ENCODE measurements at regions not wholly inside any gene's neighbourhood (a gene's known extent, or its start where the extent isn't known, plus 50 kb on each side); places are given as distances from the start of the nearest gene placed in this dataset.

DNA sequence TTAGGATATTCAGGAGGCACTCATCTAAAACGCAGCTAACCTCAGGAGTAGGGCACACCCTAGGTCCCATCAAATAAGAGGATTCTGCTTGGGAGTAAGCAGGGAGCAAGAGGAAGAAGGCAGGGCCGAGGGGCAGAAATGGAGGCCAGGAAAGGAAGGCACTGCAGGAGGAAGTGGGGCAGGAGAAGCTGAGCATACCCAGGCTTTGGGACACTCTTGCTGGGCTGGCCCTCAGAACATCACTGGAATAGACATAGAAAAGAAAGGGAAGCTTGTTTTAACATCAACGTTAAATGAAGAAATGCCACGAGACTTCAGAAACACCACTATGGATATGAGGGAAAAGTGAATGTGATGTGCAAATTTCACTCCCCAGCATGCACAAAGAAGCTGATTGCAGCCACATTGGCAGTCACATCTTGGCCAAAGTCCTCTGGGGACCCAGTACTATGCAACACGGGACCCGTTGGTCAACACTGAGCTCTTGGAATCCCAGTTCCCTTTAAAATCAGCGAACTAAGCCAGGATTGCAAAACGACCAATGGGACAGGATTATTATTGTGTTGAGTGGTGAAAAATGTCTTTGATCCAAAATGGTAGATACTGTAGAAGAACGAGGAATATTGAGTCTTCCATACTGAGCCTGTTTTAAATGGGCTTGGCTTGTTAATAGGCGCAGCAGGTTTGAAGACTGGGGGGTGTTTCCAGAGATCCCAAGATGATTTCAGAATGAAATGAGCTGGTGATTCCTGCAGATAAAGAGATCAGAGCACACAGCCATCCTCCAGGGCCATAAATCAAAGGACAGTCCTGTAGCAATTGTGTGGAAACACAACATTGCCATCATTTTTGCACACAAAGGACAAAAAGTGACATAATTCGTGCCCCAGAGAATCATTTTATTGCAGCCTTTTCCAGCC, 152.4 kb downstream of the TOMM20 start:
- TF ChIP-seq, protein P1, sequence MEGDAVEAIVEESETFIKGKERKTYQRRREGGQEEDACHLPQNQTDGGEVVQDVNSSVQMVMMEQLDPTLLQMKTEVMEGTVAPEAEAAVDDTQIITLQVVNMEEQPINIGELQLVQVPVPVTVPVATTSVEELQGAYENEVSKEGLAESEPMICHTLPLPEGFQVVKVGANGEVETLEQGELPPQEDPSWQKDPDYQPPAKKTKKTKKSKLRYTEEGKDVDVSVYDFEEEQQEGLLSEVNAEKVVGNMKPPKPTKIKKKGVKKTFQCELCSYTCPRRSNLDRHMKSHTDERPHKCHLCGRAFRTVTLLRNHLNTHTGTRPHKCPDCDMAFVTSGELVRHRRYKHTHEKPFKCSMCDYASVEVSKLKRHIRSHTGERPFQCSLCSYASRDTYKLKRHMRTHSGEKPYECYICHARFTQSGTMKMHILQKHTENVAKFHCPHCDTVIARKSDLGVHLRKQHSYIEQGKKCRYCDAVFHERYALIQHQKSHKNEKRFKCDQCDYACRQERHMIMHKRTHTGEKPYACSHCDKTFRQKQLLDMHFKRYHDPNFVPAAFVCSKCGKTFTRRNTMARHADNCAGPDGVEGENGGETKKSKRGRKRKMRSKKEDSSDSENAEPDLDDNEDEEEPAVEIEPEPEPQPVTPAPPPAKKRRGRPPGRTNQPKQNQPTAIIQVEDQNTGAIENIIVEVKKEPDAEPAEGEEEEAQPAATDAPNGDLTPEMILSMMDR (IDR thresholded peaks at IDR 0.05; ENCODE audit: extremely low read depth, missing control alignments) = no peak

DNA sequence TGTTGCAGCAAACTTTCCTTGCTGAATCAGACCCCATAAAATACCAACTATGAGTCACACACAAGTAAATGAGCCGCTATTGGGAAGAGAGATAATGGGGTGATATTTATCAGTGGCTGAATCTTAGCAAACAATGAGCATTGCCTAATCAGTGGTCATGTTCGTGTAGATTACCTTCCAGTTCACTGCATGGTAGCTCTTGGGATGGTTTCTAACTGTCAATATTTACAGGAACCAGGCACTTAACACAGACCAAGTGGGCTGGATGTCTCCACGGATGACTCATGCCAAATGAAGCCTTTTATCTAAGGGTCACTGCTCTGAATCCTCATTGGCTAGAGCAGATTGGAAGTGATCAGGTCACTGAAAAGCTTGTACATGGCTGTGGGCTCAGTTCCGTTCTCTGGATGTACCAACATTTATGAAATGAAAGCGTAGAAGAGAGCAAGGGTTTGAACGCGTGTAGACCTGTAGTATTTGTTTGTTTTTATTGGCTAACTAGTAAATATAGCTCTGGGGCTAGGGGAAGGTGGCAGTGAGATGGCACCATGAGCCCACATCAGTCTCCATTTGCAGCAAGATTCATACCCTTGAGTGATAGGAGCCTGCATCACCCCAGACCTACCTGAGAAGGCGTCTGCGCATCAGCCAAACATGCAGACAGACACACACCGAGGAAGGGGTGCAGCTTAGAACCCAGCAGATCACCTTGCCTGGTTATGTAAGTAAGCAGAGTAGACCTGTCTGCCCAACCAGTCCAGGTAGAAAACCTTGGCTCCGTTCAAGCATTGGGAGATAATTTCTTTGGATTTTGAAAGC, 153.3 kb downstream of the TOMM20 start:
- DNase-seq (ENCODE audit: low spot score) = no peak
- TF ChIP-seq, protein P1 (IDR thresholded peaks at IDR 0.05; ENCODE audit: extremely low read depth, missing control alignments) = no peak

More for the DNA sequence above, 152.4 kb downstream of the TOMM20 start:
- no peak for DNase-seq (ENCODE audit: low spot score)

DNA sequence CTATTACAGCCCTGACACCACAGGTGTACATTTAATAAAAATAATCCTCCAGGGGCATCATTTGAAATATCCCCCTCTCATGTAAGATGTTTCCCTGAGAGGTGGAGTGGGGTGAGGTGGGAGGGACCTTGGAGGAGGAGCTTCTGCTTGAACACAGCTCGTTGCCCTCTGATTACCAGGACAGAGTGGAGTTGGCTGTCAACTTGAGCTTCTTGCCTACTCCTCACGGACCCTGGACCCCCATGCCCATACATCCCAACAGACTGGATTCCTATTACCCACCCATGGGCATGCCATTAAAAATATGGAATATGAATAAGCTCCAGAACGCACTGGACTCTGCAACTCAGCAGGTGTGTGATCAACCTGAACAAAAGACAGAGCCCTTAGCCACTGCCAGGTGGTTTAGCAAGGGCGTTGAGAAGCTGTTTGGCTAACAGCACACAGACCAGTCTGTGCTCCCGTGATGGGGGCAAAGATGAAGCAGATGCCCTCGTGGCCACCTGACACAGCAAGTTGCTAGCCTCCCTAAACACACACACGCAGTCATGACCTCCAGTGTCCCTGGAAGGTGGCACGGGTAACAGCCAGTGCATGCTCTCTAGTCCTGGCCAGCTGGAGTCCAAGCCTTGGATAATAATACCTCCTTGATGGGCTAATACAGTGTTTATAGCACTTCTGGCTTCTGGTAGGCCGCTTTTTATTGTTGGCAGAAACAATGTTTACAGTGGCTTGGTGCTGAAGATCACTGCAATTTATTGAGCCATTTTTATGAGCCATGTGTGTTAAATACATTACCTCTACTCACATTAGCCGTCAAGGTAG, 155.0 kb downstream of the TOMM20 start:
- TF ChIP-seq, protein P1 (IDR thresholded peaks at IDR 0.05; ENCODE audit: extremely low read depth, missing control alignments) = no peak
- no peak for DNase-seq (ENCODE audit: low spot score)

DNA sequence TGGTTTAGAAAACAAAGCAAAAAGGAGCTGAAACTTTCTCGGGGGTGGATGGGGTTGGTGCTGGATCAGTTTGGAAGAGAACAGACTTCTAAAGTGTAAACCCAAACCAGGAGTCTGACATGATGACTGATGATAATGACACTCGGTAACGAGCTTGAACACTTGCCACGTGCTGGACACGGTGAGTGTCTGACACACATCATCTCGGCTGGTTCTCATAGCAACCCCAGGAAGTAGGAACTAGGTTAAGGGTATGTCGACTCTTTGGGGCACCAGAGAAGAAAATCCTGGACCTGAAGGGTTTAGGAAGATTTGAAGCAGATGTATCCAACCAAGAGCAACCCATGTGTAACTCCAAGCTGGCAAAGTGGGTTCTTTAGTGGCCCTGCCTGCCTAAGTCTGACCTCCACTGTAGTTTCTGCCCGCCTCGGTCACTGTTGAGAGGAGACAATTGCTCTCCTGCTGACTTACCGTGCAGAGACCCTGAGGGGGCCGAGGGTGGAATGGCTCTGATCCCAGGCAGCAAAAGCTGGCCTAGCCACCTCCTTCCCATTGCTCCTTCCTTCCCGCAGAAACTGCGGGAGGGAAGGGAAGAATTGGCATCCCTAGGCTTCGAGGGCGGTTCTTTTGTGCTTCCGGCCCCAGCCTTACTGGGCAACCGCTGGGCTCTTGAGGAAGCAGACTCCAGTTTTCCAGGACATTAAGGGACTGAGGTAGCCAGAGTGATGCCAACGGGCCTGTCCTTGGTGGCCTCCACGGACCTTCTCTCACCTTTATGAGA, 156.0 kb downstream of the TOMM20 start:
- TF ChIP-seq, protein P1 (IDR thresholded peaks at IDR 0.05; ENCODE audit: extremely low read depth, missing control alignments) = no peak
- no peak for DNase-seq (ENCODE audit: low spot score)

DNA sequence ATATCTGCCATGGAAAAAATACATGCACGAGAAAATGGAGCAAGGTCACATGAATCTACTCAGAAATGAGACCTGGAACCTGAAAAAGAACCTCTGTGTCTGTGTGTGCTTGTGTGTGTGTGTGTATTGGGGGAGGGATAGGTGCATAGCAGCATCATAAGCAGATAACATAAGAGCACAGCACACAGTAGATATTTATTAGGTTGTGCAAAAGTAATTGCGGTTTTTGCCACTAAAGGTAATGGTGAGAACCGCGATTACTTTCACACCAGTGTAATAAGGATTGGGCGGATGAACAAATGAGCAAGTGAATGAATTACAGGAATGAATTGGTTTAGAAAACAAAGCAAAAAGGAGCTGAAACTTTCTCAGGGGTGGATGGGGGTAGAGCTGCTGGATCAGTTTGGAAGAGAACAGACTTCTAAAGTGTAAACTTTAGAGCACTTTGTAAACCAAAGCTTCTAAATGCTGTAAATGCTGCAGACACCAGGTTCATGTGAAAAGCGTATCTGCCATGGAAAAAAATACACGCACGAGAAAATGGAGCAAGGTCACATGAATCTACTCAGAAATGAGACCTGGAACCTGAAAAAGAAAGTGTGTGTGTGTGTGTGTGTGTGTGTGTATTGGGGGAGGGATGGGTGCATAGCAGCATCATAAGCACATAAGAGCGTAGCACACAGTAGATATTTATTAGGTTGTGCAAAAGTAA, 156.9 kb downstream of the TOMM20 start:
- no peak for DNase-seq (ENCODE audit: low spot score)
- TF ChIP-seq, protein P1 (IDR thresholded peaks at IDR 0.05; ENCODE audit: extremely low read depth, missing control alignments) = no peak
